22Rv1 (cell line): ENCODE measurements at regions not wholly inside any gene's neighbourhood (a gene's known extent, or its start where the extent isn't known, plus 50 kb on each side); places are given as distances from the start of the nearest gene placed in this dataset.

Experiments
- H3K27ac ChIP-seq: fragments of 450-650 bp; 2 replicates; pipeline ENCODE4 v1.5.1; 2017
- CTCF ChIP-seq: fragments of 450-650 bp; IDR thresholded peaks from 2 replicates; pipeline ENCODE4 v1.5.1; 2017; ENCODE audit warnings: mild to moderate bottlenecking
- ZFX ChIP-seq: fragments of 450-650 bp; IDR thresholded peaks from 2 replicates; pipeline ENCODE4 v1.6.1; 2017; ENCODE audit warnings: antibody characterized with exemption, borderline replicate concordance

DNA sequence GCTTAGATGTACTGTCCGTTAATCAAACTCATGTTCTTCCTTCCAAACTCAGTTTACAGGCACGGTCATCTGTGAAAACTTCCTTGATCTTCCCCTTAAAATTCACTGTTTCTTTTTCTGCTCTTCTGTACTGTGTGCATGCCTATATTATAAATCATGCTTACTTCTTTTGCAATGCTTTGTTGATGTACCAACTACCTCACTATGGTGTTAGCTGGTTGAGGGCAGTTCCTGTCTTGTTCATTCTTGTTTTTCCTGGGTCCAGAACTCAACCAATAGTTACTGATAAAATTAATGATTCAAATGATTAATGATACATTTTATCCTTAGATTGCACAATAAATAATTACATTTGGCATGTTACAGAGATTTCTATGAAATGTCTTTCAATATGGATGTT lies 163.8 kb downstream of the CHRM3 start:
- TF ChIP-seq ZFX (no peak), CTCF (no peak)
- no peak overlapping the region for H3K27ac ChIP-seq

DNA sequence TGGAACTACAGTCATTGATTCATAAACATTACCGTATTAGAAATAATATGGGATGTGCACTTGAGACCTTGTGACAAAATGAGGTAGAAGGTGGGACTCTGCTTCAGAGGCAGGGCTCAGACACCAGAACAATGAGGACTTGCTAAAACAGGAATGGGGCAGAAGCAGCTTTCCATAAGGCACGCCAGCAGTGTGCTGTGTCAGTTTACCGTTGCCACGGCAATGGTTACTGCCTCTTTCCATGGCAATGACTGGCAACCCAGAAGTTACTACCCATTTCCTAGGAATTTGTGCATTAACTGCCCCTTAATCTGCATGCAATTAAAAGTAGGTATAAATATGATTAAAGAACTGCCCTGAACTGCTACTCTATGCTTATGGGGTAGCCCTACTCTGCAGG lies 169.0 kb downstream of the CHRM3 start:
- TF ChIP-seq ZFX: no peak
- TF ChIP-seq CTCF: no peak
- no peak overlapping the region for H3K27ac ChIP-seq

- TF ChIP-seq CTCF: no peak
- TF ChIP-seq ZFX: no peak
- H3K27ac ChIP-seq: 0 out of 2 replicates have a peak overlapping the region, but pooled peaks have one; percentile 21
These were observed 172.2 kb downstream of the CHRM3 start for GRCh38 chr1:239558559-239558958.

DNA sequence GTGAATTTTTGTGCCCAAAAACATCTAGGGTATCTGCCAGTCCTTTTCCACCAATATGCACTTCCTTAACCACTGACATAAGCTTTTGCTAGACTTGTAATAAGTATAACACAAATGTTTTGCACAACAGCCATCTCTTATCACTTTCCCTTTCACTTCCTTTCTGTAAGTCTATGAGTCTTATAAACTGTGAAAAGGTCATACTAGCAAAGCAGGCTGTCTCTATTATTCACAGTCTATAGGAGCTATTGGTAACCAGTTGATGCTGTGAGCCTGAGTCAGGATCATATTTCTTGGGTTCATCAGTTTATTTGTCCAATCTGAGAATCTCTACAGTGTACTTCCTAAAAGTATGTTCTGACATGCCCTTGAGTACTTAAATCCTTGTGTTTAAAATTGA lies 172.6 kb downstream of the CHRM3 start:
- TF ChIP-seq CTCF (no peak), ZFX (no peak)
- H3K27ac ChIP-seq: 0 out of 2 replicates have a peak overlapping the region, but pooled peaks have one; percentile 21

- no peak for TF ChIP-seq CTCF
- TF ChIP-seq ZFX: no peak
- no peak overlapping the region for H3K27ac ChIP-seq
These were observed 174.6 kb downstream of the CHRM3 start for GRCh38 chr1:239560921-239561320.

DNA sequence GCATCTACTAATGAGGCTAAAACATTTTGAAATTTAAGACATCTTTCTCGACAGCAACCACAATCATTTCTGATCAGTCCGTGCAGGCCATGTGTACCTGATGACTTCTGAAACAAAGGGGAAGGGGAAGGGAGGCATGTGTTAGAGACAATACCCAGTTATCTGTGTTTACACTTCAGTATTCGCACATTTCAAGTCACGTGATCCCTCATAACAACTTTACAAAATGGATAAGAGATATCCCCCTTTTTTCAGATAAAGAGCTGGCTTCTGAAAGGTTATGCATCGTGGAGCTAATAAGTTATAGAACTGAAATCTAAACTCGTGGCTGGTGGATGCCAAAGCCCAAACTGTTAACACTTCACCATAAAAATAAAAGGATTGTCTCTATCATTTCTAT lies 175.7 kb downstream of the CHRM3 start:
- TF ChIP-seq CTCF (no peak), ZFX (no peak)
- H3K27ac ChIP-seq: no peak overlapping the region

DNA sequence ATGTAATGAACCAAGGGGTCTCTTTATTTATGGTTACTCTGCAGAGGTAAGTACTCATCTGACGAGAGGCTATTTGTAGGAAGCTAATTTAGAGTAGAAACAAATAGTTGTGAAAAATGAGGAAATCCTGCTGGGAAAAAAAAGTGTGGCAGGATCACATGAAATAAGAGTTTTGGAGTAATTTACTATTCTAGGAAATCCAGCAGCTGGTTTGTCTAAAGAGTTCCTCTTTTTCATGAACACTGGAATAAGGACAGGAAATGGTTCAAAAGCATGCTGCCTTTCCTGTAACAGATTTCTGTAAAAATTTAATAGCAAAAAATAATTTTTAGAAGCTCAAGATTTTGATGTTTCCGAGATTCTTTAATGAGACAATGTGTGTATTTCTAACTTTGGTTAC lies 177.3 kb downstream of the CHRM3 start:
- no peak overlapping the region for H3K27ac ChIP-seq
- TF ChIP-seq ZFX (no peak), CTCF (no peak)
